ENCODE measurements at regions not wholly inside any gene's neighbourhood (a gene's known extent, or its start where the extent isn't known, plus 50 kb on each side); places are given as distances from the start of the nearest gene placed in this dataset.
"Not testable (repeated sequence)": the region's sequence is repeated elsewhere in the genome, so short reads cannot be mapped to it uniquely, and the experiment has no call there.

DNA sequence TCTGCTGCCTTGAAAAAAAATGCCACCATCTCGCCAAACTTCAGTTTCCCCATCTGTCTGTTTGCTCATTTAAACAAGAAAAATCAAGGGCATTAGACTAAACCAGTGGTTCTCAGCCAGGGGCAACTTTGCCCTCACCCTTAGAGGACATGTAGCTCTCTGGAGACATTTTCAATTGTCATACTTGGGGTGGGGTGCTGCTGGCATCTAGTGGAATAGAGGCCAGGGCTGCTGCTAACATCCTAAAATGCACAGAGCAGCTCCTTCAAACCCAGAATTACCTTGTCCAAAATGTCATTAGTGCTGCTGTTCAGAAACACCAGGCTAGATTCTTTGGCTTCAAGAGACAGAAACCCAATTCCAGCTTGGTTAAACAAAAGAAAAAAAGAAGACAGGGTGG is 71.1 kb upstream of the FOXE1 start:
- peaks cover 2% of the 10 kb centered on the region for H3K9me3 ChIP-seq (ENCODE audit: control insufficient read depth, low read length)
- no peak for ATAC-seq (ENCODE audit: low FRiP score)
- WGBS, 2 donors: 64 to 66% methylated on average over 1 of the region's 1 CpG
- intact Hi-C loops (cut with DNase I): no loop called here
- no peaks in the 10 kb centered on the region for H3K4me1 ChIP-seq (ENCODE audit: control insufficient read depth in 1 of 2, insufficient read depth in 2 of 2, low read length in 2 of 2)
- no peak overlapping the region for H3K4me3 ChIP-seq (ENCODE audit: low read length in 2 of 2)
- H3K27ac ChIP-seq (ENCODE audit: low read depth in 1 of 2, low read length in 2 of 2): no peak overlapping the region
- peaks cover 0 to 2% of the 10 kb centered on the region in 2 donors for H3K27me3 ChIP-seq (ENCODE audit: control insufficient read depth in 1 of 2, insufficient read depth in 2 of 2, low read length in 1 of 2)
- no peak for DNase-seq
- H3K36me3 ChIP-seq (ENCODE audit: control insufficient read depth in 1 of 2, insufficient read depth in 2 of 2, low read length in 1 of 2): no peaks in the 10 kb centered on the region

DNA sequence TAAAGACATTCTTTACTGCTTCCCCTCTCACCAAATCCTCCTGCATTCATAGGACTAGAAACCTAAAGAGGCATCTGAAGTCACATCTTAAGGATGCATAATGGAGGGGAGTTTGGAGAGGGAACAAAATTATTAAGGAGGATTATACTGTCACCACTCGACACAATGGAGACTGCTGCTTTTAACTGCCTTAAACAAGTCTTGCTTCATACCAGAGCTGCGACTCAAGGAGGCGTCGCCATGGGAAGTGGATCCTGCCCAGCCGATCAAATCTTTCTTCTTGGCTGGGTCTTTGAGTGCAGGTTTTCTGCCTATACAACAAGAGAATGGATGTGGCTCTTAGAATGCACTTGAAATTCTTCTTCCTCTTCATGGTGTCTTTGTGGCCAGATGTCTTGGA is 66.7 kb upstream of the FOXE1 start:
- H3K4me1 ChIP-seq (ENCODE audit: control insufficient read depth in 1 of 2, insufficient read depth in 2 of 2, low read length in 2 of 2): no peaks in the 10 kb centered on the region
- H3K27ac ChIP-seq (ENCODE audit: low read depth in 1 of 2, low read length in 2 of 2): no peak overlapping the region
- peaks cover 0 to 2% of the 10 kb centered on the region in 2 donors for H3K27me3 ChIP-seq (ENCODE audit: control insufficient read depth in 1 of 2, insufficient read depth in 2 of 2, low read length in 1 of 2)
- no peak overlapping the region for H3K4me3 ChIP-seq (ENCODE audit: low read length in 2 of 2)
- ATAC-seq (ENCODE audit: low FRiP score): no peak
- no peak for DNase-seq
- 47 to 49% methylated on average over 5 of the region's 5 CpGs for WGBS, 2 donors
- intact Hi-C loops (cut with DNase I): no loop called here
- no peaks in the 10 kb centered on the region for H3K9me3 ChIP-seq (ENCODE audit: control insufficient read depth, low read length)
- no peaks in the 10 kb centered on the region for H3K36me3 ChIP-seq (ENCODE audit: control insufficient read depth in 1 of 2, insufficient read depth in 2 of 2, low read length in 1 of 2)

DNA sequence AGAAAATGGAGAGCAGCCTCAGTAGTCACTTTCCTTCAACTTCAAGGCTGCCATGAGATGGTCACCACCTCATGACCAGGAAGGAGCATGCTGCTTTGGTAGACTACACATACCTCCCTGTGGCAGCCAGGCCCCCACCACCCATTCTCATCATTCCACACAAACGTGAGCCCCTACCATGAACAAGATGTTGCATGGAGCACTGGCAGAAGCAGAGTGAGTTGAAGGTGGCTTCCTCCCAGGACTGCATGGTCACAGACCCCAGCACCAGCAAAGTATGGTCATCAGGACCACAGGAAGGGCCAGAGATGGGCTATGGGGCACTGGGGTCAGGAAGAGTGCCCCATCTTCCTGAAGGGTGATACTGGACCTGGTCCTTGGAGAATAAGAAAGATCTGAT is 65.5 kb upstream of the FOXE1 start:
- ATAC-seq (ENCODE audit: low FRiP score) (no peak), DNase-seq (no peak)
- intact Hi-C loops (cut with DNase I): no loop called here

GRCh38 chr9:97788763-97789663 is 64.0 kb upstream of the FOXE1 start:
- peaks cover 3% of the 10 kb centered on the region for H3K9me3 ChIP-seq (ENCODE audit: control insufficient read depth, low read length)
- no peak overlapping the region for H3K27ac ChIP-seq (ENCODE audit: low read depth in 1 of 2, low read length in 2 of 2)
- H3K27me3 ChIP-seq (ENCODE audit: control insufficient read depth in 1 of 2, insufficient read depth in 2 of 2, low read length in 1 of 2): peaks cover 0 to 2% of the 10 kb centered on the region in 2 donors
- H3K4me3 ChIP-seq (ENCODE audit: low read length in 2 of 2): no peak overlapping the region
- DNase-seq (no peak), ATAC-seq (ENCODE audit: low FRiP score) (no peak)
- WGBS, 2 donors: 82 to 83% methylated on average over 7 of the region's 7 CpGs
- no peaks in the 10 kb centered on the region for H3K4me1 ChIP-seq (ENCODE audit: control insufficient read depth in 1 of 2, insufficient read depth in 2 of 2, low read length in 2 of 2)
- intact Hi-C loops (cut with DNase I): no loop called here
- H3K36me3 ChIP-seq (ENCODE audit: control insufficient read depth in 1 of 2, insufficient read depth in 2 of 2, low read length in 1 of 2): no peaks in the 10 kb centered on the region

More for the DNA sequence above, 65.5 kb upstream of the FOXE1 start:
- no peak overlapping the region for H3K4me3 ChIP-seq (ENCODE audit: low read length in 2 of 2)
- H3K27me3 ChIP-seq (ENCODE audit: control insufficient read depth in 1 of 2, insufficient read depth in 2 of 2, low read length in 1 of 2): peaks cover 0 to 3% of the 10 kb centered on the region in 2 donors
- H3K27ac ChIP-seq (ENCODE audit: low read depth in 1 of 2, low read length in 2 of 2): no peak overlapping the region
- 76 to 78% methylated on average over 1 of the region's 1 CpG for WGBS, 2 donors
- no peaks in the 10 kb centered on the region for H3K36me3 ChIP-seq (ENCODE audit: control insufficient read depth in 1 of 2, insufficient read depth in 2 of 2, low read length in 1 of 2)
- H3K9me3 ChIP-seq (ENCODE audit: control insufficient read depth, low read length): no peaks in the 10 kb centered on the region
- no peaks in the 10 kb centered on the region for H3K4me1 ChIP-seq (ENCODE audit: control insufficient read depth in 1 of 2, insufficient read depth in 2 of 2, low read length in 2 of 2)

GRCh38 chr9:97790542-97790941 is 62.5 kb upstream of the FOXE1 start:
- DNase-seq (no peak), ATAC-seq (ENCODE audit: low FRiP score) (no peak)
- WGBS, 2 donors: 87% methylated on average over 5 of the region's 5 CpGs
- Histone ChIP-seq H3K36me3 (ENCODE audit: control insufficient read depth in 1 of 2, insufficient read depth in 2 of 2, low read length in 1 of 2) (no peaks in the 10 kb centered on the region), H3K9me3 (ENCODE audit: control insufficient read depth, low read length) (peaks cover 3% of the 10 kb centered on the region), H3K27me3 (ENCODE audit: control insufficient read depth in 1 of 2, insufficient read depth in 2 of 2, low read length in 1 of 2) (peaks cover 0 to 2% of the 10 kb centered on the region in 2 donors), H3K4me1 (ENCODE audit: control insufficient read depth in 1 of 2, insufficient read depth in 2 of 2, low read length in 2 of 2) (no peaks in the 10 kb centered on the region), H3K27ac (ENCODE audit: low read depth in 1 of 2, low read length in 2 of 2) (no peak overlapping the region), H3K4me3 (ENCODE audit: low read length in 2 of 2) (no peak overlapping the region)
- intact Hi-C loops (cut with DNase I): no loop called here

GRCh38 chr9:97791542-97791941 is 61.5 kb upstream of the FOXE1 start:
- ATAC-seq (ENCODE audit: low FRiP score) (no peak), DNase-seq (no peak)
- 58 to 67% methylated on average over 4 of the region's 4 CpGs for WGBS, 2 donors
- intact Hi-C loops (cut with DNase I): no loop called here
- Histone ChIP-seq H3K27me3 (ENCODE audit: control insufficient read depth in 1 of 2, insufficient read depth in 2 of 2, low read length in 1 of 2) (peaks cover 0 to 2% of the 10 kb centered on the region in 2 donors), H3K9me3 (ENCODE audit: control insufficient read depth, low read length) (peaks cover 3% of the 10 kb centered on the region), H3K36me3 (ENCODE audit: control insufficient read depth in 1 of 2, insufficient read depth in 2 of 2, low read length in 1 of 2) (no peaks in the 10 kb centered on the region), H3K4me3 (ENCODE audit: low read length in 2 of 2) (no peak overlapping the region), H3K27ac (ENCODE audit: low read depth in 1 of 2, low read length in 2 of 2) (no peak overlapping the region), H3K4me1 (ENCODE audit: control insufficient read depth in 1 of 2, insufficient read depth in 2 of 2, low read length in 2 of 2) (no peaks in the 10 kb centered on the region)

DNA sequence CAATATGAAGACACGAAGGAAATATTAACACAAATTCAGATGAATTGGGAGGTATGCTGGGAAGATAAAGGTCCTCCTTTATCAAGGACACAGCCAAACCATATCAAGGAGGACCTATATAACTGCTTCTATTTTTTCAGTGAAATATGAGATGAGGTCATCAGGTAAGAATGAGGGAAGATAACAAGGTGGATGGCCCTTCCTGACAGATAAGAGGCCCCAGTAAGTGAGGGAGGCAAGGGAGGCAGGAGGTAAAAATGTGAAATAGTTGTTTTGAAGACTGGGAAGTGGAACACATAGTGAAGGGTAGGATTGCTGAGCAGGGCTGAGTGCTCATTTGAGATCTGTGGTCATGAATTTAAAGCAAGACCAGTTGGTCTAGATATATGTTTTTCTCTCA is 60.0 kb upstream of the FOXE1 start:
- H3K36me3 ChIP-seq (ENCODE audit: control insufficient read depth in 1 of 2, insufficient read depth in 2 of 2, low read length in 1 of 2): no peaks in the 10 kb centered on the region
- H3K4me3 ChIP-seq (ENCODE audit: low read length in 2 of 2): no peak overlapping the region
- no peak for ATAC-seq (ENCODE audit: low FRiP score)
- H3K4me1 ChIP-seq (ENCODE audit: control insufficient read depth in 1 of 2, insufficient read depth in 2 of 2, low read length in 2 of 2): no peaks in the 10 kb centered on the region
- H3K27ac ChIP-seq (ENCODE audit: low read depth in 1 of 2, low read length in 2 of 2): no peak overlapping the region
- peaks cover 0 to 2% of the 10 kb centered on the region in 2 donors for H3K27me3 ChIP-seq (ENCODE audit: control insufficient read depth in 1 of 2, insufficient read depth in 2 of 2, low read length in 1 of 2)
- DNase-seq: no peak
- peaks cover 3% of the 10 kb centered on the region for H3K9me3 ChIP-seq (ENCODE audit: control insufficient read depth, low read length)
- 76 to 78% methylated on average over 1 of the region's 1 CpG for WGBS, 2 donors
- intact Hi-C loops (cut with DNase I): no loop called here

DNA sequence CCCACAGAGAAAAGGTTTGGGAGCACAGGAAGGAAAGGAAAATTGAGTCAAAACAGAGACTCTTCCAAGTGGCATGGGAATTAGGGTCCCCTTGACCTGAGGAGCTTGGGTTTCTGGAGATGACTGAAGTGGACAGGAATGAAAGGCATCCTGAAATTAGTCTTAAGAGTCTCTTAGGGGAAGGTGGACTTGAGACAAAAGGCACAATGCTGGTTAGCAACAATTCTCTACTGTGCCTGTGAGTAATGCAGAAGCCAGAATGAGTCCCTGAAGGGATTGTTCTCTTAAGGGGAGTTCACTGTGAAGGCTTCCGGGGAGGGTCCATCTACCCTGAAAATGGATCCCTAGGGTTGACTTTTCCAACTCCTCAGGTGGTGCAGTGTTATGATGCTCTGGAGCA is 58.4 kb upstream of the FOXE1 start:
- 79 to 86% methylated on average over 1 of the region's 1 CpG for WGBS, 2 donors
- Histone ChIP-seq H3K27me3 (ENCODE audit: control insufficient read depth in 1 of 2, insufficient read depth in 2 of 2, low read length in 1 of 2) (peaks cover 0 to 2% of the 10 kb centered on the region in 2 donors), H3K36me3 (ENCODE audit: control insufficient read depth in 1 of 2, insufficient read depth in 2 of 2, low read length in 1 of 2) (no peaks in the 10 kb centered on the region), H3K4me1 (ENCODE audit: control insufficient read depth in 1 of 2, insufficient read depth in 2 of 2, low read length in 2 of 2) (no peaks in the 10 kb centered on the region), H3K27ac (ENCODE audit: low read depth in 1 of 2, low read length in 2 of 2) (no peak overlapping the region), H3K9me3 (ENCODE audit: control insufficient read depth, low read length) (peaks cover 3% of the 10 kb centered on the region), H3K4me3 (ENCODE audit: low read length in 2 of 2) (no peak overlapping the region)
- intact Hi-C loops (cut with DNase I): no loop called here
- no peak for DNase-seq
- ATAC-seq (ENCODE audit: low FRiP score): no peak

DNA sequence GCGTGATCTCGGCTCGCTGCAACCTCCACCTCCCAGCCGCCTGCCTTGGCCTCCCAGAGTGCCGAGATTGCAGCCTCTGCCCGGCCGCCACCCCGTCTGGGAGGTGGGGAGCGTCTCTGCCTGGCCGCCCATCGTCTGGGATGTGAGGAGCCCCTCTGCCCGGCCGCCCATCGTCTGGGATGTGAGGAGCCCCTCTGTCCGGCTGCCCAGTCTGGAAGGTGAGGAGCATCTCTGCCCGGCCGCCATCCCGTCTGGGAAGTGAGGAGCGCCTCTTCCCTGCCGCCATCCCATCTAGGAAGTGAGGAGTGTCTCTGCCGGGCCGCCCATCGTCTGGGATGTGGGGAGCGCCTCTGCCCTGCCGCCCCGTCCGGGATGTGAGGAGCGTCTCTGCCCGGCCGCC is 56.9 kb upstream of the FOXE1 start:
- ATAC-seq (ENCODE audit: low FRiP score); H3K27ac ChIP-seq (ENCODE audit: low read depth in 1 of 2, low read length in 2 of 2); H3K4me3 ChIP-seq (ENCODE audit: low read length in 2 of 2); H3K36me3 ChIP-seq (ENCODE audit: control insufficient read depth in 1 of 2, insufficient read depth in 2 of 2, low read length in 1 of 2); H3K9me3 ChIP-seq (ENCODE audit: control insufficient read depth, low read length); H3K27me3 ChIP-seq (ENCODE audit: control insufficient read depth in 1 of 2, insufficient read depth in 2 of 2, low read length in 1 of 2); DNase-seq; intact Hi-C loops (cut with DNase I); H3K4me1 ChIP-seq (ENCODE audit: control insufficient read depth in 1 of 2, insufficient read depth in 2 of 2, low read length in 2 of 2): not testable (repeated sequence)
- WGBS, 2 donors: 89 to 97% methylated on average over 20 to 29 of the region's 30 CpGs

Measured in aorta (tissue), 5 donors.